CD4-positive, alpha-beta T cell treated with Interleukin-1 beta for 1 hour (primary cell): ENCODE measurements at regions not wholly inside any gene's neighbourhood (a gene's known extent, or its start where the extent isn't known, plus 50 kb on each side); places are given as distances from the start of the nearest gene placed in this dataset.
A peak's percentile ranks its signal among the peaks of the same experiment; 100 is the strongest.
"Not testable (repeated sequence)": the region's sequence is repeated elsewhere in the genome, so short reads cannot be mapped to it uniquely, and the experiment has no call there.

Experiments used
- DNase-seq, 2 donors: peaks; one replicate each; pipeline ENCODE4 v3.0.0-alpha.2; 2020 to 2022

- not testable (repeated sequence) for DNase-seq
Observed at GRCh38 chr7:25602730-25603426, 374.6 kb upstream of the NPVF start.

GRCh38 chr7:25603427-25603740, 375.1 kb upstream of the NPVF start:
- DNase-seq, result not testable (repeated sequence)

GRCh38 chr7:25611196-25611595, 382.9 kb upstream of the NPVF start:
- DNase-seq, result no peak

GRCh38 chr7:25613912-25614311, 385.6 kb upstream of the NPVF start:
- no peak for DNase-seq

GRCh38 chr7:25614415-25614814, 386.1 kb upstream of the NPVF start:
- DNase-seq, result no peak

- no peak for DNase-seq
Observed at GRCh38 chr7:25615003-25615402, 386.7 kb upstream of the NPVF start.

GRCh38 chr7:25615593-25615992, 387.3 kb upstream of the NPVF start:
- DNase-seq, result no peak

- no peak for DNase-seq
Observed at GRCh38 chr7:25617214-25617613, 388.9 kb upstream of the NPVF start.

- no peak for DNase-seq
Observed at GRCh38 chr7:25617673-25618072, 389.4 kb upstream of the NPVF start.

- no peak for DNase-seq
Observed at GRCh38 chr7:25619381-25619780, 391.1 kb upstream of the NPVF start.

- DNase-seq, result peak; percentile 14 to 20
Observed at GRCh38 chr7:25619963-25620799, 391.9 kb upstream of the NPVF start.

GRCh38 chr7:25621993-25622392, 393.7 kb upstream of the NPVF start:
- no peak for DNase-seq

GRCh38 chr7:25622695-25623094, 394.4 kb upstream of the NPVF start:
- no peak for DNase-seq

GRCh38 chr7:25624051-25624450, 395.8 kb upstream of the NPVF start:
- DNase-seq, result no peak

- DNase-seq, result no peak
Observed at GRCh38 chr7:25624833-25625232, 396.5 kb upstream of the NPVF start.

- peak in 1 of 2 donors; percentile 6 for DNase-seq
Observed at GRCh38 chr7:25625306-25625992, 397.2 kb upstream of the NPVF start.

- DNase-seq, result no peak
Observed at GRCh38 chr7:25626451-25627131, 398.3 kb upstream of the NPVF start.

- no peak for DNase-seq
Observed at GRCh38 chr7:25628446-25628845, 400.2 kb upstream of the NPVF start.

GRCh38 chr7:25632616-25633015, 404.3 kb upstream of the NPVF start:
- no peak for DNase-seq

- DNase-seq, result no peak
Observed at GRCh38 chr7:25633426-25634036, 405.2 kb upstream of the NPVF start.

- no peak for DNase-seq
Observed at GRCh38 chr7:25636168-25636567, 407.9 kb upstream of the NPVF start.

GRCh38 chr7:25636871-25637283, 408.6 kb upstream of the NPVF start:
- DNase-seq, result no peak

GRCh38 chr7:25638068-25638467, 409.8 kb upstream of the NPVF start:
- DNase-seq, result no peak
